ENCODE measurements at regions not wholly inside any gene's neighbourhood (a gene's known extent, or its start where the extent isn't known, plus 50 kb on each side); places are given as distances from the start of the nearest gene placed in this dataset.

DNA sequence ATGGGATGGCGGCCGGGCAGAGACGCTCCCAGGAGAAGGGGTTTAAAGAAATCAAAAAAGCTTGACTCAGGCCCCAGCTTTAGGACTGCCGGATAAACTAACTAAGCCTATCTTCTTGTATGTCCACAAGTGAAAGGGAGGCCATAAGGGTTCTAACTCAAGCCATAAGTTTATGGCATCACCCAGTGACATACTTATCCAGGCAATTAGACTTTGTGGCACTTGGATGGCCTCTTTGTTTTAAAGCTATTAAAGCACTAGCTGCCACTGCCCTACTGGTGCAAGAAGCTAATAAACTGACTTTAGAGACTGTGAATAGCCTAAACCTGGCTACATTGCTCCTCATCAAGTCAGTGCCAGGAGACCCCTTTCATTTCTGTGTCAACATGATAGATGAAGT lies 102.0 kb downstream of the ZNF429 start:
- TF ChIP-seq, protein P1, sequence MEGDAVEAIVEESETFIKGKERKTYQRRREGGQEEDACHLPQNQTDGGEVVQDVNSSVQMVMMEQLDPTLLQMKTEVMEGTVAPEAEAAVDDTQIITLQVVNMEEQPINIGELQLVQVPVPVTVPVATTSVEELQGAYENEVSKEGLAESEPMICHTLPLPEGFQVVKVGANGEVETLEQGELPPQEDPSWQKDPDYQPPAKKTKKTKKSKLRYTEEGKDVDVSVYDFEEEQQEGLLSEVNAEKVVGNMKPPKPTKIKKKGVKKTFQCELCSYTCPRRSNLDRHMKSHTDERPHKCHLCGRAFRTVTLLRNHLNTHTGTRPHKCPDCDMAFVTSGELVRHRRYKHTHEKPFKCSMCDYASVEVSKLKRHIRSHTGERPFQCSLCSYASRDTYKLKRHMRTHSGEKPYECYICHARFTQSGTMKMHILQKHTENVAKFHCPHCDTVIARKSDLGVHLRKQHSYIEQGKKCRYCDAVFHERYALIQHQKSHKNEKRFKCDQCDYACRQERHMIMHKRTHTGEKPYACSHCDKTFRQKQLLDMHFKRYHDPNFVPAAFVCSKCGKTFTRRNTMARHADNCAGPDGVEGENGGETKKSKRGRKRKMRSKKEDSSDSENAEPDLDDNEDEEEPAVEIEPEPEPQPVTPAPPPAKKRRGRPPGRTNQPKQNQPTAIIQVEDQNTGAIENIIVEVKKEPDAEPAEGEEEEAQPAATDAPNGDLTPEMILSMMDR (IDR thresholded peaks at IDR 0.05), result no peak
- TF ChIP-seq POLR2A (IDR thresholded peaks at IDR 0.05) (no peak), POLR2AphosphoS5 (IDR thresholded peaks at IDR 0.05) (no peak)
